GM23248 (cell line): ENCODE measurements at regions not wholly inside any gene's neighbourhood (a gene's known extent, or its start where the extent isn't known, plus 50 kb on each side); places are given as distances from the start of the nearest gene placed in this dataset.

Source experiments
- EZH2 ChIP-seq: fragments of 200-600 bp; sonication (generic); IDR thresholded peaks from 2 replicates; pipeline ENCODE4 v1.6.1; 2018; ENCODE audit warnings: antibody characterized with exemption, mild to moderate bottlenecking; ENCODE audit not compliant: insufficient read depth, poor library complexity, severe bottlenecking
- EZH2phosphoT487 ChIP-seq: fragments of 200-600 bp; sonication (generic); IDR thresholded peaks from 2 replicates; pipeline ENCODE4 v1.6.1; 2018; ENCODE audit warnings: antibody characterized with exemption, moderate library complexity, mild to moderate bottlenecking, low read depth; ENCODE audit not compliant: insufficient read depth

GRCh38 chr5:82564963-82565362 is 286.8 kb upstream of the RPS23 start:
- TF ChIP-seq EZH2 (no peak), EZH2phosphoT487 (no peak)
